GM21717 (cell line): ENCODE measurements at regions not wholly inside any gene's neighbourhood (a gene's known extent, or its start where the extent isn't known, plus 50 kb on each side); places are given as distances from the start of the nearest gene placed in this dataset.
"Not testable (repeated sequence)": the region's sequence is repeated elsewhere in the genome, so short reads cannot be mapped to it uniquely, and the experiment has no call there.

Experiments used
- ATAC-seq: cut with Tn5 transposase; IDR thresholded peaks from one replicate; pipeline ENCODE4 v1.9.1; 2021; ENCODE audit warnings: mild to moderate bottlenecking, moderate library complexity; ENCODE audit not compliant: unreplicated experiment

- ATAC-seq = no peak
Observed at GRCh38 chr6:71053475-71053874, 96.6 kb upstream of the B3GAT2 start.

- no peak for ATAC-seq
Observed at GRCh38 chr6:71056656-71057055, 99.8 kb upstream of the B3GAT2 start.

GRCh38 chr6:71066153-71066552, 109.3 kb upstream of the B3GAT2 start:
- no peak for ATAC-seq

GRCh38 chr6:71067816-71068215, 111.0 kb upstream of the B3GAT2 start:
- ATAC-seq = no peak

- no peak for ATAC-seq
Observed at GRCh38 chr6:71072508-71072907, 115.6 kb upstream of the B3GAT2 start.

- no peak for ATAC-seq
Observed at GRCh38 chr6:71077655-71078054, 120.8 kb upstream of the B3GAT2 start.

- no peak for ATAC-seq
Observed at GRCh38 chr6:71079677-71080076, 122.8 kb upstream of the B3GAT2 start.

- no peak for ATAC-seq
Observed at GRCh38 chr6:71080133-71080532, 123.3 kb upstream of the B3GAT2 start.

- no peak for ATAC-seq
Observed at GRCh38 chr6:71080826-71081225, 124.0 kb upstream of the B3GAT2 start.

- no peak for ATAC-seq
Observed at GRCh38 chr6:71082033-71082650, 125.3 kb upstream of the B3GAT2 start.

GRCh38 chr6:71083308-71083820, 126.5 kb upstream of the B3GAT2 start:
- no peak for ATAC-seq

GRCh38 chr6:71088166-71088565, 131.3 kb upstream of the B3GAT2 start:
- ATAC-seq = no peak

GRCh38 chr6:71090217-71090616, 133.4 kb upstream of the B3GAT2 start:
- ATAC-seq = no peak

- no peak for ATAC-seq
Observed at GRCh38 chr6:71091167-71091566, 134.3 kb upstream of the B3GAT2 start.

GRCh38 chr6:71091956-71092355, 135.1 kb upstream of the B3GAT2 start:
- no peak for ATAC-seq

GRCh38 chr6:71097264-71097663, 140.4 kb upstream of the B3GAT2 start:
- not testable (repeated sequence) for ATAC-seq

GRCh38 chr6:71099649-71100048, 142.8 kb upstream of the B3GAT2 start:
- ATAC-seq = no peak

- ATAC-seq = no peak
Observed at GRCh38 chr6:71103130-71103529, 146.3 kb upstream of the B3GAT2 start.

- ATAC-seq = no peak
Observed at GRCh38 chr6:71103641-71104040, 146.8 kb upstream of the B3GAT2 start.

GRCh38 chr6:71106276-71106675, 149.4 kb upstream of the B3GAT2 start:
- no peak for ATAC-seq

- no peak for ATAC-seq
Observed at GRCh38 chr6:71107911-71108420, 151.1 kb upstream of the B3GAT2 start.

GRCh38 chr6:71114544-71114943, 157.7 kb upstream of the B3GAT2 start:
- ATAC-seq = no peak

- no peak for ATAC-seq
Observed at GRCh38 chr6:71114986-71115385, 158.1 kb upstream of the B3GAT2 start.
